ENCODE measurements at regions not wholly inside any gene's neighbourhood (a gene's known extent, or its start where the extent isn't known, plus 50 kb on each side); places are given as distances from the start of the nearest gene placed in this dataset.
"Not testable (repeated sequence)": the region's sequence is repeated elsewhere in the genome, so short reads cannot be mapped to it uniquely, and the experiment has no call there.

DNA sequence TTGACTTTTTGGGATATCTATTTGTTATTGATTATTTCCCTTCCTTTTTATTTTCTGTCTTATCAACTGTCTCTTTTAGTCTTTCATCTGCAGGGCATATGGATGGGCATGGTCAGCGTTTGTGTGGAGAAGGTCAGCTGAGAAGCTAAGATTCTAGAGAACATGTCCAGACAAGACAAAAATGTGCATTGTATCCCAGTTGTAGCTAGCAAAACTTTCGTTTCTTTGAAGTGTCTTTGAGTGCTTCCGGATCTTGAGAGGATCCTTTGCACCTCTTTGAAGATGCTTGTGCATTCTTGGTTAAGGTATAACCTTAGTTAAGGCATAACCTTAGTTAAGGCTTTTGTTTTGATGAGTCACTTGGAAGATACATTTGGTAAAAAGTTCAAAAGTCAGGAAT, 329.9 kb upstream of the LRRC4C start:
- DNase-seq, result no peak
- Histone ChIP-seq H3K36me3 (no peaks in the 10 kb centered on the region), H3K9me3 (replicated peaks) (peaks cover 21% of the 10 kb centered on the region), H3K27ac (replicated peaks) (no peak overlapping the region), H3K4me1 (no peaks in the 10 kb centered on the region), H3K27me3 (ENCODE audit: low read depth) (no peaks in the 10 kb centered on the region), H3K4me3 (no peak overlapping the region)
- TF ChIP-seq, protein P1, sequence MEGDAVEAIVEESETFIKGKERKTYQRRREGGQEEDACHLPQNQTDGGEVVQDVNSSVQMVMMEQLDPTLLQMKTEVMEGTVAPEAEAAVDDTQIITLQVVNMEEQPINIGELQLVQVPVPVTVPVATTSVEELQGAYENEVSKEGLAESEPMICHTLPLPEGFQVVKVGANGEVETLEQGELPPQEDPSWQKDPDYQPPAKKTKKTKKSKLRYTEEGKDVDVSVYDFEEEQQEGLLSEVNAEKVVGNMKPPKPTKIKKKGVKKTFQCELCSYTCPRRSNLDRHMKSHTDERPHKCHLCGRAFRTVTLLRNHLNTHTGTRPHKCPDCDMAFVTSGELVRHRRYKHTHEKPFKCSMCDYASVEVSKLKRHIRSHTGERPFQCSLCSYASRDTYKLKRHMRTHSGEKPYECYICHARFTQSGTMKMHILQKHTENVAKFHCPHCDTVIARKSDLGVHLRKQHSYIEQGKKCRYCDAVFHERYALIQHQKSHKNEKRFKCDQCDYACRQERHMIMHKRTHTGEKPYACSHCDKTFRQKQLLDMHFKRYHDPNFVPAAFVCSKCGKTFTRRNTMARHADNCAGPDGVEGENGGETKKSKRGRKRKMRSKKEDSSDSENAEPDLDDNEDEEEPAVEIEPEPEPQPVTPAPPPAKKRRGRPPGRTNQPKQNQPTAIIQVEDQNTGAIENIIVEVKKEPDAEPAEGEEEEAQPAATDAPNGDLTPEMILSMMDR (IDR thresholded peaks at IDR 0.05; ENCODE audit: borderline replicate concordance), result no peak
- intact Hi-C loops (cut with micrococcal nuclease), result no loop called here

DNA sequence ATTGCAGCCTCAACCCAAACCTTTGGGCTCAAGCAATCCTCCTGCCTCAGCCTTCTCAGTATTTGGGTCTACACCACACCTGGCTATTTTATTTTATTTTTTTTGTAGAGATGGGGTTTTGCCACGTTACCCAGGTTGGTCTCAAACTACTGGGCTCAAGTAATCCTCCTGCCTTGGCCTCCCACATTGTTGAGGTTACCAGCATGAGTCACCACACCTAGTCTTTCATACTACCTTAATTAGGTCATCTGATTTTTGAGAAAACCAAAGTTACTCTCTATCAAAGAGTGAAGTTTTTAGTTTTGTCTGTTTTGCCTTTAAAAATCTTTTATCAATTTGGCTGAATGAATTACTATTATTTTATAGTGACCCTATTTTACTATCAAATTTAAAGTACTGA, 335.6 kb upstream of the LRRC4C start:
- Histone ChIP-seq H3K36me3 (no peaks in the 10 kb centered on the region), H3K4me1 (no peaks in the 10 kb centered on the region), H3K27me3 (ENCODE audit: low read depth) (no peaks in the 10 kb centered on the region), H3K4me3 (no peak overlapping the region), H3K27ac (replicated peaks) (no peak overlapping the region), H3K9me3 (replicated peaks) (peaks cover 13% of the 10 kb centered on the region)
- intact Hi-C loops (cut with micrococcal nuclease), result no loop called here
- TF ChIP-seq, protein P1 (IDR thresholded peaks at IDR 0.05; ENCODE audit: borderline replicate concordance), result no peak
- DNase-seq, result no peak

DNA sequence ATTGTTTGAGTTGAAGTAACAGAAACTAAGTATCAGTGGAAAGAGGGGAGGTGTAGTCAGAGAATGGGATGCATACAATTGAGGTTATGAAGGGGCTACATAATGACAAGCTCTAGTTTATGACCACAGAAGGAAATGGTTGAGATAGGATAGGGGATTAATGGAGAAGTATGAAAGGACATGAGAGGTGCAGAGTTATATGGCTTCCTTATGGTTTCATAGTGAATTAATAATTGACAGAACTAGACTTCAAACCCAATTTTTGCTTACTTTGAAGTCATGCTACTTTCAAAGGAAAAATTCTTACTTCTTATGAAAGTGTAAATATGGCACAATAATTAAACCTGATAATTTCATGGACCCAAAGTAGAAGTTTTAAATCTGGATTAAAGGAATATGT, 340.3 kb upstream of the LRRC4C start:
- no peak for DNase-seq
- Histone ChIP-seq H3K4me1 (no peaks in the 10 kb centered on the region), H3K27ac (replicated peaks) (no peak overlapping the region), H3K36me3 (no peaks in the 10 kb centered on the region), H3K4me3 (no peak overlapping the region), H3K9me3 (replicated peaks) (no peaks in the 10 kb centered on the region), H3K27me3 (ENCODE audit: low read depth) (no peaks in the 10 kb centered on the region)
- TF ChIP-seq, protein P1 (IDR thresholded peaks at IDR 0.05; ENCODE audit: borderline replicate concordance), result no peak
- intact Hi-C loops (cut with micrococcal nuclease), result no loop called here

- TF ChIP-seq, protein P1 (IDR thresholded peaks at IDR 0.05; ENCODE audit: borderline replicate concordance), result no peak
- Histone ChIP-seq H3K27me3 (ENCODE audit: low read depth) (no peaks in the 10 kb centered on the region), H3K36me3 (no peaks in the 10 kb centered on the region), H3K4me1 (no peaks in the 10 kb centered on the region), H3K9me3 (replicated peaks) (no peaks in the 10 kb centered on the region), H3K27ac (replicated peaks) (no peak overlapping the region), H3K4me3 (no peak overlapping the region)
- intact Hi-C loops (cut with micrococcal nuclease), result no loop called here
- DNase-seq, result no peak
Observed at GRCh38 chr11:41803895-41804294, 344.4 kb upstream of the LRRC4C start.

DNA sequence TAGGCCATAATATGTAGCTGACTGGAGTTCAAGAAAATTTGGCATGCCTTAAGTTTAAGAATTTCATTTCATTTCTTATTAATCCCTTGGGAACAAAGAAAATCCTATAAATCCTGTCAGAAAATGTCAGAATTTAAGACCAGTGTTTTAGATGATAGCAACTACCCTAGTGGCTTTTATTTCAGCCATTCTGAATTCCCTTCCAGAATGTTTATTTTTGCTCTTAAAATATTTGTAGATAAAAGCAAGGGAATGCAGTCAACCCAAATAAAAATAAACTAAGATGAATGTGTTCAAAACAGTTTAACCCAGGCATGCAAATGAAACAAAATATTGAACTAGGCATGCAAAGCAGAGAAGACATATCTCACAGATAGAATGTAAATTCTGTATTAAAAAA, 356.9 kb upstream of the LRRC4C start:
- H3K36me3 ChIP-seq, result no peaks in the 10 kb centered on the region
- no peak for DNase-seq
- no peak overlapping the region for H3K4me3 ChIP-seq
- peaks cover 19% of the 10 kb centered on the region for H3K9me3 ChIP-seq (replicated peaks)
- no peaks in the 10 kb centered on the region for H3K4me1 ChIP-seq
- no peak overlapping the region for H3K27ac ChIP-seq (replicated peaks)
- intact Hi-C loops (cut with micrococcal nuclease), result no loop called here
- no peaks in the 10 kb centered on the region for H3K27me3 ChIP-seq (ENCODE audit: low read depth)
- TF ChIP-seq, protein P1 (IDR thresholded peaks at IDR 0.05; ENCODE audit: borderline replicate concordance), result no peak

DNA sequence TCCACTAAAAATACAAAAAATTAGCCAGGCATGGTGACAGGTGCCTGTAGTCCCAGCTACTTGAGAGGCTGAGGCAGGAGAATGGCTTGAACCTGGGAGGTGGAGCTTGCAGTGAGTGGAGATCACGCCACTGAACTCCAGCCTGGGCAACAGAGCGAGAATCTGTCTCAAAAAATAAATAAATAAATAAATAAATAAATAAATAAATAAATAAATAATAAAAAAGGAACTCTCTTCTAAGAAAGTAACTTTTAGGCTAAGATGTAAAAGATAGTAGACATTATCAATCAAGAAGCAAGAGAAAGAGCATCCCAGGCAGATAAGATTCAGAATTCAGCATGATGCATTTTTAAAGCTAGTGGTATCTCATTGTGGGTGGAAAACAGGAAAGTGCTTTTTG, 364.8 kb upstream of the LRRC4C start:
- H3K27me3 ChIP-seq (ENCODE audit: low read depth); H3K4me3 ChIP-seq; H3K9me3 ChIP-seq (replicated peaks); H3K4me1 ChIP-seq; intact Hi-C loops (cut with micrococcal nuclease); DNase-seq; H3K27ac ChIP-seq (replicated peaks); H3K36me3 ChIP-seq: not testable (repeated sequence)
